ENCODE measurements at regions not wholly inside any gene's neighbourhood (a gene's known extent, or its start where the extent isn't known, plus 50 kb on each side); places are given as distances from the start of the nearest gene placed in this dataset.

GRCh38 chr1:178574345-178574744 is 61.4 kb downstream of the TEX35 start:
- TF ChIP-seq, protein P1, sequence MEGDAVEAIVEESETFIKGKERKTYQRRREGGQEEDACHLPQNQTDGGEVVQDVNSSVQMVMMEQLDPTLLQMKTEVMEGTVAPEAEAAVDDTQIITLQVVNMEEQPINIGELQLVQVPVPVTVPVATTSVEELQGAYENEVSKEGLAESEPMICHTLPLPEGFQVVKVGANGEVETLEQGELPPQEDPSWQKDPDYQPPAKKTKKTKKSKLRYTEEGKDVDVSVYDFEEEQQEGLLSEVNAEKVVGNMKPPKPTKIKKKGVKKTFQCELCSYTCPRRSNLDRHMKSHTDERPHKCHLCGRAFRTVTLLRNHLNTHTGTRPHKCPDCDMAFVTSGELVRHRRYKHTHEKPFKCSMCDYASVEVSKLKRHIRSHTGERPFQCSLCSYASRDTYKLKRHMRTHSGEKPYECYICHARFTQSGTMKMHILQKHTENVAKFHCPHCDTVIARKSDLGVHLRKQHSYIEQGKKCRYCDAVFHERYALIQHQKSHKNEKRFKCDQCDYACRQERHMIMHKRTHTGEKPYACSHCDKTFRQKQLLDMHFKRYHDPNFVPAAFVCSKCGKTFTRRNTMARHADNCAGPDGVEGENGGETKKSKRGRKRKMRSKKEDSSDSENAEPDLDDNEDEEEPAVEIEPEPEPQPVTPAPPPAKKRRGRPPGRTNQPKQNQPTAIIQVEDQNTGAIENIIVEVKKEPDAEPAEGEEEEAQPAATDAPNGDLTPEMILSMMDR (IDR thresholded peaks at IDR 0.05) = no peak
- TF ChIP-seq POLR2A (IDR thresholded peaks at IDR 0.05) = no peak

All from Peyer's patch (tissue), 4 donors.